Ishikawa (cell line): ENCODE measurements at regions not wholly inside any gene's neighbourhood (a gene's known extent, or its start where the extent isn't known, plus 50 kb on each side); places are given as distances from the start of the nearest gene placed in this dataset.

Experiments used
- CEBPB ChIP-seq: IDR thresholded peaks from 2 replicates; pipeline ENCODE4 v1.6.1; 2012
- CREB1 ChIP-seq: IDR thresholded peaks from 2 replicates; pipeline ENCODE4 v1.6.1; 2012; ENCODE audit warnings: low read depth
- EGR1 ChIP-seq: IDR thresholded peaks from 2 replicates; pipeline ENCODE4 v1.6.1; 2012
- EP300 ChIP-seq: IDR thresholded peaks from 2 replicates; pipeline ENCODE4 v1.6.1; 2012; ENCODE audit warnings: borderline replicate concordance
- FOXM1 ChIP-seq: IDR thresholded peaks from 2 replicates; pipeline ENCODE4 v1.6.1; 2012; ENCODE audit warnings: low read depth, borderline replicate concordance
- NFIC ChIP-seq: IDR thresholded peaks from 2 replicates; pipeline ENCODE4 v1.6.1; 2012
- RAD21 ChIP-seq: IDR thresholded peaks from 2 replicates; pipeline ENCODE4 v1.6.1; 2012; ENCODE audit warnings: low read depth
- REST ChIP-seq: IDR thresholded peaks from 2 replicates; pipeline ENCODE4 v1.6.1; 2012; ENCODE audit warnings: low read depth, mild to moderate bottlenecking
- TAF1 ChIP-seq: IDR thresholded peaks from 2 replicates; pipeline ENCODE4 v1.6.1; 2012; ENCODE audit warnings: low read depth, mild to moderate bottlenecking
- TCF12 ChIP-seq: IDR thresholded peaks from 2 replicates; pipeline ENCODE4 v1.6.1; 2012; ENCODE audit warnings: low read depth
- TEAD4 ChIP-seq: IDR thresholded peaks from 2 replicates; pipeline ENCODE4 v1.6.1; 2012
- YY1 ChIP-seq: IDR thresholded peaks from 2 replicates; pipeline ENCODE4 v1.6.1; 2012; ENCODE audit warnings: low read depth
- ZBTB7A ChIP-seq: IDR thresholded peaks from 2 replicates; pipeline ENCODE4 v1.6.1; 2012; ENCODE audit warnings: low read depth
- TF ChIP-seq, protein P1 (sequence below): IDR thresholded peaks from 2 replicates; pipeline ENCODE4 v1.6.1; 2012
- TF ChIP-seq, protein P2 (sequence below): IDR thresholded peaks from 2 replicates; pipeline ENCODE4 v1.6.1; 2012

DNA sequence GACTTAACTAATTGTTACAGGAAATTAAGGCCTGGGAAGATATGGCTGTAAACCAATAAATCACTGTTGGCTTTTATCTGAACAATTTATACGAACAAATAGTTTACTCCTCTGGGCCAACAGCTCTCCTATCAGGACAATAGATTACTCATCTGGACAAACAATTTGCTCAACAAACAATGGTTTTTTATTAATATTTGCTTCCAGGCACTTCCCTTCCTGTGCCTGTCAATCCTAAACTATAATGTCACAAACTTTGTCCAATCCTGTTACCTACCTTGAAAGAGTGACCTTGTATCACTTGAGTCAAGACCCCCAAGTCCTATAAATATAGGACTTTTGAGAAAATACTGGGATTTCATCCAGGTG is 87.6 kb upstream of the OR9Q1 start:
- TF ChIP-seq TEAD4 (no peak), YY1 (no peak)

GRCh38 chr11:57937431-57937830 is 86.2 kb upstream of the OR9Q1 start:
- TF ChIP-seq TAF1 (no peak), REST (no peak), EP300 (no peak), CEBPB (no peak), TEAD4 (no peak), NFIC (no peak), CREB1 (no peak), RAD21 (no peak), YY1 (no peak)
- TF ChIP-seq, protein P1, sequence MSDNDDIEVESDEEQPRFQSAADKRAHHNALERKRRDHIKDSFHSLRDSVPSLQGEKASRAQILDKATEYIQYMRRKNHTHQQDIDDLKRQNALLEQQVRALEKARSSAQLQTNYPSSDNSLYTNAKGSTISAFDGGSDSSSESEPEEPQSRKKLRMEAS = no peak
- TF ChIP-seq, protein P2, sequence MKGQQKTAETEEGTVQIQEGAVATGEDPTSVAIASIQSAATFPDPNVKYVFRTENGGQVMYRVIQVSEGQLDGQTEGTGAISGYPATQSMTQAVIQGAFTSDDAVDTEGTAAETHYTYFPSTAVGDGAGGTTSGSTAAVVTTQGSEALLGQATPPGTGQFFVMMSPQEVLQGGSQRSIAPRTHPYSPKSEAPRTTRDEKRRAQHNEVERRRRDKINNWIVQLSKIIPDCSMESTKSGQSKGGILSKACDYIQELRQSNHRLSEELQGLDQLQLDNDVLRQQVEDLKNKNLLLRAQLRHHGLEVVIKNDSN = no peak

DNA sequence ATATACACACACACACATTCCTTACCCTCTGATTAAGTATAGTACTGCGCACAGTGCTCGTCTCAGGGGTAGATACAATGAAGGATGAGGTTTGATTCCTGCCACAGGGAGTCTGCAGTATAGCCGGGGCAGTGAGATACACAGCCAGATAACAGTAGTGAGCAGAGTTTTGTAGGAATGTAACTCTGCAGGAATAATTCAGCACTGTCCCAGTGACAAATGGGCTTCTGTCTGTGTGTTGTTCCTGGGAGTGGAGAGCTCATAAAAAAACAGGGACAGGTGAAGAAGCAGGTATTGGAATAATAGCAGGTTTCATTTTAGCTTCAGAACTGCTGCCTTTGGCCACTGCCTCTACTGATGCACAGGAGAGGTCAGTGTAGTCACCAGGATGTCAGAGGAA is 85.3 kb upstream of the OR9Q1 start:
- TF ChIP-seq TEAD4 (no peak), REST (no peak), EGR1 (no peak), CREB1 (no peak), TCF12 (no peak), NFIC (no peak), FOXM1 (no peak), ZBTB7A (no peak), YY1 (no peak), TAF1 (no peak), RAD21 (no peak), EP300 (no peak), CEBPB (no peak)
- TF ChIP-seq, protein P1 = no peak
- TF ChIP-seq, protein P2 = no peak

DNA sequence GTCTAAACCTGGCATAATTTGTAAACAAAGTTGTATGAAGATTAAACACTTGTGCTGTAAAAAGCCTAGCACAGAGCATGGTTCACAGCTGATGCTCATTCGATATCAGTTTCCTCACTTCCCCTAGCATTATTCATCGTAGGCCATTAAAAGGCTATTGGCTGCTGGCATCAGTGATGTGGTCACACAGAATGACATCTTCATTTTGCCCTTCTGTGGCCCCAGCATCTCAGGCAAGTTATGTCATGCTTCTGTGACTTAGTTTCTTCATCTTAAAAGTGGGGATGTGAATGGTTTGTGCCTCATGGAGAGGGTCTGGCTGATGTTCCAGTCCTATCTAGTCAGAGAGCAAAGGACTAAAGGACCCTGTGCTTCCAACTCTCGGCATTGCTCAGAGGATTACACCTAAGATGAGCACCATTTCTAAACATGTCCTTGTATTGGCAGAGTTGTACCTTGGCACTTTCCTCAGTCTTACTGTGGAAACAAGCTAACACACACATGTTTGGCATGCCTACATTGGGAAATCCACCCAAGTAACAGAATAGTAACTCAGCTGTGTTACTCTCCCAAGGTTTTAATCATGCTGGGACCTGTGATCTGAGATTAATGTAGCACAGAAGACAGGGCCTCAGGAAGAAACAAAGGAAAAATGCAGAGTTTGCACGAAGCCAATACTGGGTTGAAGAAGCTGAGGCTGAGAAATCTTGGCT is 83.5 kb upstream of the OR9Q1 start:
- TF ChIP-seq, protein P1 = no peak
- TF ChIP-seq NFIC (no peak), EP300 (no peak), YY1 (no peak), EGR1 (no peak)
- TF ChIP-seq, protein P2 = no peak

DNA sequence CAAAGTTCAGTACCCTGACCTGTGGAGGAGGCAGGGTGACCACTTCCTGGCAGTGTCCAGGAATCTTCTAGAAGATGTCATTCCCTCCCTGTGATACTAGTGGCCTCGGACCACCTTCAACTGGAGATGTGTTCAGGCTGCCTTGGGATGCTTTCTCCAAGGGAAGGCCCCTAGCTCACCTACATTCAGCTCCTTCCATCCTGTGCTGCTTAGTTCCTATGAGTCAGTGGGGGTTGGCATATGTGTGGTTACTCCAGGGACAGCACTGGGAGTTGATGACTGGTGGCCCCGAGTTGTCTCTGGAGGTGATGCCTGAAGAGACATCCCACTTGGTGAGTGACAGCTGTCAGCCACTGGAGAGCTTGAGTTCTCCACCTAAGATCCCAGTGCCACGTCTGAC is 81.8 kb upstream of the OR9Q1 start:
- no peak for TF ChIP-seq EP300
- no peak for TF ChIP-seq FOXM1
- TF ChIP-seq ZBTB7A = no peak
- no peak for TF ChIP-seq CREB1
- TF ChIP-seq NFIC = no peak
- no peak for TF ChIP-seq CEBPB
- TF ChIP-seq, protein P2 = no peak
- TF ChIP-seq TAF1 = no peak
- TF ChIP-seq REST = no peak
- no peak for TF ChIP-seq YY1
- TF ChIP-seq TEAD4 = no peak
- no peak for TF ChIP-seq RAD21
- TF ChIP-seq TCF12 = no peak
